ENCODE measurements at regions not wholly inside any gene's neighbourhood (a gene's known extent, or its start where the extent isn't known, plus 50 kb on each side); places are given as distances from the start of the nearest gene placed in this dataset.

- no peak for TF ChIP-seq CTCF (conservative IDR thresholded peaks at IDR 0.05; ENCODE audit: low read depth)
- H3K27ac ChIP-seq, result no peak overlapping the region
- ChIA-PET CTCF (no interaction called here), POLR2A (ENCODE audit: low non-redundant PET) (no interaction called here)
- no peak for DNase-seq (ENCODE audit: low spot score)
Measured at GRCh38 chr7:12801107-12801506, 113.7 kb downstream of the ARL4A start.

DNA sequence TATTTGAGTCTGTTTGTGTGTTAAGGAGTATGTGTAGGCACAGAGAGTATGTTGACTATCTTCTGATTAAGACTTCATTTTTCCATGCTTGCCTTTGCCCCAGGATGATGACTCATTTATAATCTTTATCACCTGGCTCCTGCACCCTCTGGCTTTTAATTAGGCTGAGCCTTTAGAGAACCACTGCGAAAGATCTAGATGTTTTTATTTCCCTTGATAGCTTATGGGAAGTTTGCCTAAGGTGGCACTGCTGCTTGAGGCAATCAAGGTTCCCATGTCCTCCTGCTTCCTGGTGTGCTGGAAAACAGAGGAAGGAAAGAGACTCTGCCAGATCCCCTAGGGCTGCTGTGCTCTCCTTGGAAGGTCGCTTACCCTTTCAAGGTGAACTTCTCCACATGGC, 114.6 kb downstream of the ARL4A start:
- CTCF ChIA-PET, result interaction anchor here (0.6 kb wide), 1 partner anchor 87 kb away, joined by 5 read pairs; no protein-coding TSS in a partner anchor
- H3K27ac ChIP-seq, result no peak overlapping the region
- no peak for TF ChIP-seq CTCF (conservative IDR thresholded peaks at IDR 0.05; ENCODE audit: low read depth)
- DNase-seq (ENCODE audit: low spot score), result peak; percentile 26
- POLR2A ChIA-PET (ENCODE audit: low non-redundant PET), result no interaction called here

DNA sequence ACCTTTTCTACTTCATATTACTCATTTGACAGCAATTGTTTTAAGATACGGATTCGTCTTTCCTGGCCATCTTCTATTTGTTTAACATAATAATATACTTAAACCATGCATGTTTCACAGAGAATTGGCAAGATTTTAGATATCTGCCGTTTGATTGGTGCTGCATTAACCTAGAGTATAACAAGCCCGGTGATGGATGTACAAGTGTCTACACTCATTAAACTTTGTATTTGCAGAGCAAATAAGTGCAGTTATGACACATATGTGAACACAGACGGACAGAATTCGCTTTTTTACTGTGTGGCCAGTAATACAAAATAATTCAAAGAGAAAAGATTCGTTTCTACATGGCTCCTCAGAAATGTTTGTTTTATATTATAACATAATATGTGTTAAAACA, 116.1 kb downstream of the ARL4A start:
- no peak for TF ChIP-seq CTCF (conservative IDR thresholded peaks at IDR 0.05; ENCODE audit: low read depth)
- H3K27ac ChIP-seq, result no peak overlapping the region
- ChIA-PET POLR2A (ENCODE audit: low non-redundant PET) (no interaction called here), CTCF (no interaction called here)
- no peak for DNase-seq (ENCODE audit: low spot score)

- POLR2A ChIA-PET (ENCODE audit: low non-redundant PET), result no interaction called here
Measured at GRCh38 chr7:12805518-12805928, 118.1 kb downstream of the ARL4A start.

GRCh38 chr7:12805957-12806356, 118.5 kb downstream of the ARL4A start:
- ChIA-PET POLR2A (ENCODE audit: low non-redundant PET) (no interaction called here), CTCF (interaction anchor here (1.3 kb wide), 1 partner anchor 119 kb away, joined by 6 read pairs; no protein-coding TSS in a partner anchor)
- no peak for TF ChIP-seq CTCF (conservative IDR thresholded peaks at IDR 0.05; ENCODE audit: low read depth)
- H3K27ac ChIP-seq, result no peak overlapping the region
- no peak for DNase-seq (ENCODE audit: low spot score)

More at GRCh38 chr7:12805518-12805928, 118.1 kb downstream of the ARL4A start:
- CTCF ChIA-PET, result interaction anchor here (0.6 to 1.3 kb wide), 2 partner anchors 119 to 167 kb away, joined by 3 to 6 read pairs; no protein-coding TSS in a partner anchor
- no peak for TF ChIP-seq CTCF (conservative IDR thresholded peaks at IDR 0.05; ENCODE audit: low read depth)
- H3K27ac ChIP-seq, result no peak overlapping the region
- peak; percentile 6 for DNase-seq (ENCODE audit: low spot score)

GRCh38 chr7:12809476-12809875, 122.0 kb downstream of the ARL4A start:
- TF ChIP-seq CTCF (conservative IDR thresholded peaks at IDR 0.05; ENCODE audit: low read depth), result no peak
- ChIA-PET POLR2A (ENCODE audit: low non-redundant PET) (no interaction called here), CTCF (interaction anchor here (0.8 kb wide), 1 partner anchor 170 kb away, joined by 3 read pairs; no protein-coding TSS in a partner anchor)
- peak; percentile 36 for DNase-seq (ENCODE audit: low spot score)
- no peak overlapping the region for H3K27ac ChIP-seq

All from RWPE1 (cell line).